GM13977 (cell line): ENCODE measurements at regions not wholly inside any gene's neighbourhood (a gene's known extent, or its start where the extent isn't known, plus 50 kb on each side); places are given as distances from the start of the nearest gene placed in this dataset.

Source experiments
- DNase-seq: peaks from one replicate; pipeline ENCODE4 v3.0.0; 2012; ENCODE audit warnings: low spot score
- CTCF ChIP-seq: IDR thresholded peaks from 2 replicates; pipeline ENCODE4 v1.5.1; 2012; ENCODE audit warnings: mild to moderate bottlenecking, control low read depth; ENCODE audit not compliant: insufficient read depth; ENCODE audit errors: extremely low read depth, missing control alignments
- in situ Hi-C: fragments of 300-500 bp; cut with MboI; formaldehyde crosslinking; loops from one replicate; pipeline ENCODE4 v1.12.0; 2022; ENCODE audit warnings: low sequenced_read_pairs, low pct_unique_long_range_greater_than_20kb, mixed read lengths, inconsistent platforms; ENCODE audit not compliant: unreplicated experiment

GRCh38 chr12:88957358-88957757 is 377.1 kb upstream of the KITLG start:
- DNase-seq = no peak
- no peak for TF ChIP-seq CTCF
- in situ Hi-C loops = no loop called here

GRCh38 chr12:88955531-88955930 is 375.3 kb upstream of the KITLG start:
- no peak for DNase-seq
- no peak for TF ChIP-seq CTCF
- in situ Hi-C loops = no loop called here

DNA sequence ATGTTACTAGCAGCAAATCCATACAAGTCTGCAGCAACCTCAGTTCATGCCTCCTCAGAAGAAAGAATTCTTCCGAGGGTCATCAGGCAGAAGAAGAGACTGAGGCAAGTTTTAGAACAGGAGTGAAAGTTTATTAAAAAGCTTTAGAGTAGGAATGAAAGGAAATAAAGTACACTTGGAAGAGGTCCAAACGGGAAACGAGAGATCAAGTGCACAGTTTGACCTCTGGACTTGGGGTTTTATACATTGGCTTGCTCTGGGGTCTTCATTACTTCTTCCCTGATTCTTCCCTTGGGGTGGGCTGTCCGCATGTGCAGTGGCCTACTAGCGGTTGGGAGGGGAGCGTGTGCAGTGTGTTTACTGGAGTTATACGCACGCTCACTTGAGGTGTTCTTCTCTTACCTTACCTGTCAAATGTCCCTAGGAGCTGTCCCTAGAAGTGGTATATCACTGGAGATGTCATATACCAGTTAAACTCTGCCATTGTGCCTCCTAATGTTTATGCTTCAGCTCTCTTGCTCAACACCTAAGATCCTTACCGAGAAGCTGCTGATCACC is 372.8 kb upstream of the KITLG start:
- no peak for TF ChIP-seq CTCF
- in situ Hi-C loops = no loop called here
- no peak for DNase-seq

- in situ Hi-C loops = no loop called here
- TF ChIP-seq CTCF = no peak
- DNase-seq = no peak
Measured at GRCh38 chr12:88952562-88952942, 372.3 kb upstream of the KITLG start.

- TF ChIP-seq CTCF = no peak
- DNase-seq = no peak
- in situ Hi-C loops = no loop called here
Measured at GRCh38 chr12:88951860-88952561, 371.7 kb upstream of the KITLG start.

DNA sequence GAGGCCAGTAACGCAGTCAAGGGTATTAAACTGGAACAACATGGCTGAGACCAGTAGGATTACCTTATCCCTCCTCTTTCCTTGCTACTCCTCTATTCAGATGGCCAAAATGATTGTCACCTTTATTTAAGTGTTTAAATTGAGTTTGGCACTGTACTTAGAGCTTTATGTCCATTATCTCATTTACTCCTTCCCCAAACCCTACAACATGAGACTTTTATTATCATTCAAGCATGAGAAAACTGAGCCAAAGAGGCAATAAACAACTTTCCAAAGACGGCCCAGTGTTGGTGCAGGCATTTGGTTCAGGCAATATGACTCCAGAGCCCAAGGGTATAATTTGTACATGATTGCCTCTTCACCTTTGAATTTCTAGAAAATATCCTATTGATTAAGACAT is 370.9 kb upstream of the KITLG start:
- no peak for TF ChIP-seq CTCF
- no peak for DNase-seq
- in situ Hi-C loops = no loop called here
